HG02870 (cell line): ENCODE measurements at regions not wholly inside any gene's neighbourhood (a gene's known extent, or its start where the extent isn't known, plus 50 kb on each side); places are given as distances from the start of the nearest gene placed in this dataset.
"Not testable (repeated sequence)": the region's sequence is repeated elsewhere in the genome, so short reads cannot be mapped to it uniquely, and the experiment has no call there.

ENCODE experiments used
- ATAC-seq: cut with Tn5 transposase; IDR thresholded peaks from one replicate; pipeline ENCODE4 v1.9.1; 2021; ENCODE audit warnings: mild to moderate bottlenecking, moderate library complexity; ENCODE audit not compliant: unreplicated experiment

DNA sequence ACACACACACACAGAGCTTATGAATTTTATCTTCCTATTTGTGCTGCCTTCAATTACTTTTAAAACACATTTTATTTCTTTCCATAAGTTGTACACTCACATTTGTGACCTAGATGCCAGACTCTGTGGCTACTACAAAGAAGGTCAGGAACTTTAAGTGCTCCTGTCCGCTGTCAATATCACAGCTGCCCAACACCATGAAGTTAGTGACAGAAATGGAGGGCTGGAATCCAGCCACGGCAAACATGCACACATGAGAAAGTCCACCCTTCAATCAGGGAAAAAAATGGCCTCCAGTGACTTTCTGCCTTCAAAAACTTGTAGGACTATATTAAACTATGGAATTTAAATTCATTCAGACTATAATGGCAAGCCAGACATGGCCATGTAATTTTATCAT is 334.4 kb upstream of the FSTL5 start:
- no peak for ATAC-seq

GRCh38 chr4:162497564-162498167 is 333.9 kb upstream of the FSTL5 start:
- ATAC-seq: peak; percentile 76

DNA sequence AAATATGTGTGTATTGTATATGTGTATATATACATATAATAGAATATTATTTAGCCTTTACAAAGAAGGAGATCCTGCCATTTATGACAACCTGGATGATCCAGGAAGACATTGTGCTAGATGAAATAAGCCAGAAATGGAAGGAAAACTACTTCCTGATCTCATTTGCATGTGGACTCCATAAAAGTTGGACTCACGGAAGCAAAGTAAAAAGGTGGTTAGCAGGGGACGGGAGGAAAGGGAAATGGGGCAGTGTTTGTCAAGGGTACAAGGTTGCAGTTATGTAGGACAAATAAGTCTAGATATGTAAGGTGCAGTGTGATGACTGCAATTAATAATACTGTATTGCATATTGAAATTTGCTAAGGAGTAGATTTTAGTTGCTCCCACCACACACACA is 331.1 kb upstream of the FSTL5 start:
- ATAC-seq: no peak

GRCh38 chr4:162485486-162485885 is 321.7 kb upstream of the FSTL5 start:
- no peak for ATAC-seq

GRCh38 chr4:162475246-162475645 is 311.4 kb upstream of the FSTL5 start:
- ATAC-seq: no peak

DNA sequence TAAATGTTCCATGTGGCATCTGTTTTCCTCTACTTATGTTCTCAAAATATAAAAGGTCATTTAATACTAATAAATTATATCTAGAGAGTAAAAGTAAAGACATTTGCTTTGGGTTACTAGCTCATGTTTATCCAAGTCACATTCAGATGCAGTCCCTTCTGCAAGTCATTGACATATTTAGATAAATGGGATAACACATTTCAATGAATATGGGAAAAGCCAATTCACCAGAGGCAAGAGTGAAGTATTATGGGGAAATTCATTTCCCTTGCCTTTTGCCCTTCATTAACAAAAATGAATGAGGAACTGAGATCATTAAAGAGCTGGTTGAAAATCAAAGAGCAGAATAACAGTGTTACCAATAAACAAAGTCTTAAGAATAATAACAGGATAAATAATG is 306.2 kb upstream of the FSTL5 start:
- ATAC-seq: no peak

DNA sequence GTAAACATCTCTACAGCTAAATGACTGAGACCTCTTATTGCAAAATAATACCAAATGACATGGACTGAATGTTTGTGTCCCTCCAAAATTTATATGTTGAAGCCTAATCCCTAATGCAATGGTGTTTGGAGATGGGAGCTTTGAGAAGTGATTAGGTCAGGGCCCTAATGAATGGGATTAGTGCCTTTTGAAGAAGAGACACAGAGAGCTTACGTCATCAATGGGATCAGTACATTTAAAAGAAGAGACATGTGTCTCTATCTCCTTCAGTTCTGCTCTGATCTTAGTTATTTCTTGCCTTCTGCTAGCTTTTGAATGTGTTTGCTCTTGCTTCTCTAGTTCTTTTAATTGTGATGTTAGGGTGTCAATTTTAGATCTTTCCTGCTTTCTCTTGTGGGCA is 301.6 kb upstream of the FSTL5 start:
- ATAC-seq: not testable (repeated sequence)

- no peak for ATAC-seq
These were observed 298.2 kb upstream of the FSTL5 start for GRCh38 chr4:162461952-162462351.

GRCh38 chr4:162458051-162458450 is 294.3 kb upstream of the FSTL5 start:
- no peak for ATAC-seq

GRCh38 chr4:162457071-162457865 is 293.5 kb upstream of the FSTL5 start:
- no peak for ATAC-seq

DNA sequence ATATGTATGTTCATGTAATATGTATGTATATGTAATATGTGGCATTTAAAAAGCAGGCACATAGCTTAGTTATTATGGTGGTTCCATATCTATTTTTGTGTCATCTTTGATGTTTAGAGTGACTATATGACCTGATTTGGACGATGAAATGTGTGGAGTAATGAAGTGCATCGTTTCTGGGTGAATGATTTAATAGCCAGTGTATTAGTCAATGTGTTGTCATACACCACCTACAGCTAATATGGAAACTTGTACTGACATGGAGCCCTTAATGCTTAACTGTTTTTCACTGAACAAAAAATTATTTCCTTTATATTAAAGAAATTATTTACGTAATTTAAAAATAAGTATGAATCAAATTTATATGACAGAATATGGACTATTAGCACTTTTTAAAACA is 292.3 kb upstream of the FSTL5 start:
- ATAC-seq: no peak

GRCh38 chr4:162450531-162451035 is 286.8 kb upstream of the FSTL5 start:
- ATAC-seq: no peak

- no peak for ATAC-seq
These were observed 279.7 kb upstream of the FSTL5 start for GRCh38 chr4:162443510-162443909.

DNA sequence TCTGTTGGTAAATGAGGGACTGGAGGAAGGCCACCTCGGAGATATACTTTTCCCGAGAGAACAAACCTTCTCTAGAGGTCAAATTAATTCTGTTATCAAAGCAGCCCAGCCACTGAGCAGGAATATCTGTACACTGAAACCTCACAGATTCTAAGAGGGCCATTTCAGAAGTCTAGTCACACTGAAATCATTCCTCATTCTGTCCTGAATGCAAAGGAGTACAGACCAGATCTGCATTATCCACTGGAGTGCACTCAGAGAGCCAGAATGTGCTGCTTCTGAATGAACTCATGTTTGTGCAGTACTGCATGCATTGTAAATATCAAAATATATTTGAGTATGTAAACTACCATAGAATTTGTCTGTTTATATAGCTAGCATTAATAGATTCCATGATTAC is 278.3 kb upstream of the FSTL5 start:
- no peak for ATAC-seq

- no peak for ATAC-seq
These were observed 258.5 kb upstream of the FSTL5 start for GRCh38 chr4:162422312-162422711.

- no peak for ATAC-seq
These were observed 247.1 kb upstream of the FSTL5 start for GRCh38 chr4:162410854-162411253.

- ATAC-seq: no peak
These were observed 245.2 kb upstream of the FSTL5 start for GRCh38 chr4:162409048-162409447.

- no peak for ATAC-seq
These were observed 244.5 kb upstream of the FSTL5 start for GRCh38 chr4:162408309-162408708.

DNA sequence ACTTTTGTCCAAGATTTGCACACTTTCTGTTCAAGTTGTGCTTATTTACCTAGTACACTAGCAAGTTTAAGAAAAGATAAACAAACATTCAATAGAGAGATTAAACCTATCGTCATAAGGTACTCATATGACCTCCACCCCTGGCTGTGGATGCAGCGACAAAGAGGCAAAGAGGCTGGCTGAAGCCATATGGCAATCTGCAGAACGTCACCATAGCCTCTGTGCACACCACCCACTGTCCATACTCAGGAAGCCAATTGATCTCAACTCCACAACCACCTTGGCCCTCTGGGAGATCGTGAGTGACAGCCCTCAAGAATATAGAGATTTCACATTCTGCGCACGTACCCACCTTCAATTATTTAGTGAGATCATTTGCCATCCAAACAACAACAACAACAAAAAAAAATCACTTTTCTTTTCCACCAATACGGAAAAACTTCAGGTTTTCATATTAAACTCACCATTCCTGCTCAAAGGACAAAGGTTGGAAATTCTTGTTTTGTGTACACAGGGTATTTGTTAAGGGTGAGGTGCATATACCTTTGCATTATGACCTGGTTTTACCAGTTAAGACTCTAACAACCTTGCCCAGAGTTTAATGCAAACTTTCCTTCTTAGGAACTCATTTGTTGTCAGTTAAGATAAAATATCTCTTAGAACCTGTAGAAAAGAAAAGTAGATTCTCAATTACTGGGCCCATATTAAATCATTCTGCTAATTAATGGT is 243.0 kb upstream of the FSTL5 start:
- ATAC-seq: no peak

DNA sequence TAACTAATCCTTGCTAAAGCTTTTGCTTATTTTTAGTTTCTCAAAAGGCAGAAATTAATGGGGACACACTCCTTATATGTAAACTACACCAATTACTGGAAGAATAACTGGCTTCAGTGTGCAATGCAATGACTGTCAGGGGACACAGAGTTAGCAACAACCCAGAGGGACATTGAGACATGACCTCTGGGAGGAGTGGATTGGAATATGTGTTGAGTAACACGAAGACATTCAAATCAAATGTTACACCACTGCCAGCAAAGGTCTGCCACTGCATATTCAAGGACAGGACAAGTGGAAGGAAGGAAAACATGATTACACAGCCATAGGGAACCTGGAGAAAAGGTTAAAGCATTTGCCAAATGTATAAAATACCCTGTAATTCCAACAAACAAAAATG is 240.1 kb upstream of the FSTL5 start:
- ATAC-seq: no peak

DNA sequence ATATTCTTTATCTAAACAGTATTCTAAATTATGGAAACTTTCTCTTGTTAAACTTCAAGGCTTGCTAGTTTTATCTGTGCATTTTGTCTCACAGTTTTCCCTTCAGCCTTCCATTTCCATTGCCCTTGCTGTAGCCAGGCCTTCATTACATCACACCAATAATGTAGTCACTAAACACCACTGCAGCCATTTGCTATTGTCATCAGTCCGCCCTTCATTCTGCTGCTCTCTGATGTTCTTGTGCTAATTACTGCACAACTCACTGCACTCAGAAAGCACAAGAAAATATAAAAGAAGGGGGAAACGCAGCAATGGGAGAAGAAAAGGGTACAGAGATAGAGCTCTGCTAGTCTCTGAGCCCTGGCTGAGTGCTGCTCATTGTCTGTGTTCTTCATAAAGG is 239.6 kb upstream of the FSTL5 start:
- no peak for ATAC-seq

GRCh38 chr4:162401021-162401420 is 237.2 kb upstream of the FSTL5 start:
- no peak for ATAC-seq
